Osteoblast (primary cell): ENCODE measurements at regions not wholly inside any gene's neighbourhood (a gene's known extent, or its start where the extent isn't known, plus 50 kb on each side); places are given as distances from the start of the nearest gene placed in this dataset.

ENCODE experiments used
- DNase-seq: peaks from one replicate; pipeline ENCODE4 v3.0.0; 2011; ENCODE audit warnings: low spot score, mixed read lengths; ENCODE audit not compliant: insufficient read length; ENCODE audit errors: missing footprints
- H2AFZ ChIP-seq: 2 replicates; pipeline ENCODE4 v1.6.0; 2011; ENCODE audit warnings: mild to moderate bottlenecking, low read length
- H3K27ac ChIP-seq: 2 replicates; pipeline ENCODE4 v1.5.1; 2011; ENCODE audit warnings: mild to moderate bottlenecking, low read depth, low read length, moderate library complexity
- H3K27me3 ChIP-seq: 2 replicates; pipeline ENCODE4 v1.6.0; 2012; ENCODE audit warnings: mild to moderate bottlenecking, control low read depth, inconsistent platforms, low read length, moderate library complexity; ENCODE audit not compliant: insufficient read depth
- H3K36me3 ChIP-seq: 2 replicates; pipeline ENCODE4 v1.5.1; 2011; ENCODE audit warnings: mild to moderate bottlenecking, low read length, control low read depth, moderate library complexity; ENCODE audit not compliant: insufficient read depth
- H3K4me1 ChIP-seq: 2 replicates; pipeline ENCODE4 v1.5.1; 2011; ENCODE audit warnings: mild to moderate bottlenecking, low read length, control low read depth, moderate library complexity; ENCODE audit not compliant: insufficient read depth
- H3K4me2 ChIP-seq: 2 replicates; pipeline ENCODE4 v1.6.0; 2011; ENCODE audit warnings: mild to moderate bottlenecking, low read length; ENCODE audit not compliant: insufficient read depth
- H3K4me3 ChIP-seq: fragments of 200-600 bp; sonication (generic); 3 replicates; pipeline ENCODE4 v1.5.1; 2012; ENCODE audit warnings: mild to moderate bottlenecking, low read length, inconsistent platforms; ENCODE audit not compliant: insufficient read depth
- H3K79me2 ChIP-seq: 2 replicates; pipeline ENCODE4 v1.6.0; 2012; ENCODE audit warnings: mild to moderate bottlenecking, low read length, control low read depth, inconsistent platforms; ENCODE audit not compliant: insufficient read depth
- H3K9me3 ChIP-seq: 2 replicates; pipeline ENCODE4 v1.5.1; 2011; ENCODE audit warnings: low read depth, low read length, control low read depth
- H4K20me1 ChIP-seq: 2 replicates; pipeline ENCODE4 v1.6.0; 2012; ENCODE audit warnings: mild to moderate bottlenecking, low read length, control low read depth; ENCODE audit not compliant: insufficient read depth
- CTCF ChIP-seq: IDR thresholded peaks from 2 replicates; pipeline ENCODE4 v1.5.1; 2011; ENCODE audit warnings: mild to moderate bottlenecking, low read depth, low read length, moderate library complexity; ENCODE audit errors: extremely low read depth

- Histone ChIP-seq H2AFZ (no peak overlapping the region), H3K27ac (no peak overlapping the region), H3K4me1 (no peaks in the 10 kb centered on the region), H3K4me3 (no peak overlapping the region), H3K36me3 (no peaks in the 10 kb centered on the region), H4K20me1 (no peaks in the 10 kb centered on the region), H3K9me3 (no peaks in the 10 kb centered on the region), H3K79me2 (no peaks in the 10 kb centered on the region), H3K4me2 (no peak overlapping the region), H3K27me3 (no peaks in the 10 kb centered on the region)
- no peak for DNase-seq
- no peak for TF ChIP-seq CTCF
Observed at GRCh38 chr18:38718365-38718901, 1152.8 kb upstream of the CELF4 start.

DNA sequence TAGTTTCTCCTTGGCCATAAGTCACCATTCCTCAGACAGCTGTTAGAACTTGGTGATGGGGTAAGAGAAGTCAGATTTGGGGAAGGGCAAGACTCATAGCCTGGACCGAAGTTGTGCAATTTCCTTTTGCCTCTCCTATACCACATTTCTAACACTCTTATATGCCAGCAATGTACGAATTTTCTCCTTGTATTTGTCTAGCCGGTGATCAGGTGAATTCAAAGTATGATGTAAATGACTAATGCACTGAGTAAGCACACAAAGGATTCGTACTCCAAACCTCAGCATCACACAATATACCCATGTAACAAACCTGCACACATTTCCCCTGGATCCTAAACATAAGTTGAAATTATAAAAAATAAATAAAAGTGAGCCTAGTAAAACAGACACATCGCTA is 1143.5 kb upstream of the CELF4 start:
- Histone ChIP-seq H4K20me1 (no peaks in the 10 kb centered on the region), H3K79me2 (no peaks in the 10 kb centered on the region), H3K36me3 (no peaks in the 10 kb centered on the region), H3K9me3 (no peaks in the 10 kb centered on the region), H3K4me2 (no peak overlapping the region), H3K27ac (no peak overlapping the region), H3K27me3 (no peaks in the 10 kb centered on the region), H3K4me3 (no peak overlapping the region), H3K4me1 (no peaks in the 10 kb centered on the region), H2AFZ (no peak overlapping the region)
- no peak for DNase-seq
- no peak for TF ChIP-seq CTCF

DNA sequence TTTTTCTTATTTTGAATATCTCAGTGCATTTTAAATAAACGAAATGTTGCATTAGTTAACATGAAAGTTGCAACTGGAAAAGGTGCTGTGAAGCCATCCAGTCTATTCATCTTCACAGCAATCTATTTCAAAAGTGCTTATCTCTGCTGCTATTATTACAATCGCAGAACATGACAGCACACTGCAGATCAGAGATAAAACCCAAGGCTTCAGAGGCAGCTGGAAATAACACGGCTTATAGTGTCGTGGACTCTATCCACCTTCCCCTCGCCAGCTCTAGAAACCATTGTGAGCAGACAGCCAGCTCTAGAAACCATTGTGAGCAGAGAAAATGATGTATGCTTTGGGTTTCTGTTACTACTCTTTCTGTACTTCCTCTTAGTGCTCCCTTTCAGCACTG is 1140.8 kb upstream of the CELF4 start:
- no peaks in the 10 kb centered on the region for H3K4me1 ChIP-seq
- H3K27me3 ChIP-seq: no peaks in the 10 kb centered on the region
- no peak overlapping the region for H3K27ac ChIP-seq
- no peaks in the 10 kb centered on the region for H3K9me3 ChIP-seq
- no peak overlapping the region for H3K4me2 ChIP-seq
- DNase-seq: no peak
- H4K20me1 ChIP-seq: no peaks in the 10 kb centered on the region
- no peak overlapping the region for H2AFZ ChIP-seq
- no peak for TF ChIP-seq CTCF
- H3K79me2 ChIP-seq: no peaks in the 10 kb centered on the region
- no peaks in the 10 kb centered on the region for H3K36me3 ChIP-seq
- no peak overlapping the region for H3K4me3 ChIP-seq

DNA sequence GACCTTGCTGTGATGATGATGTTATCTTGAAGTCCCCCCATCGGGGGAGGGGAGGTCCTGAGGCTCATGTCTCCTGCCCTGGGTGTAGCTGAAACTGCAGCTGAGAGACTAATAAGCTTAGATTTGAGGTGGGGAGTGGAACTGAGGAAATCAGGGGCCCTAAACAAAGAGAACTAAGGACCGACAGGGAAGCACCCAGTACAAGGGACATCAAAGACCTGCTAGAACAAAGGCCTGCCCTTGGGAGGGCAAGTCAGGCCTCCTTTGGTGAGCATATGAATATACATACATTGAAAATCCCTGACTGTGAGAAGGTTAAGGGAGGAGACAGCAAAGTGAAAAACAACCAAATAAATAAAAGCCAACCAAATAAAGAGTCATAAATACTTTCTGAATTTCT is 1132.5 kb upstream of the CELF4 start:
- Histone ChIP-seq H3K36me3 (no peaks in the 10 kb centered on the region), H2AFZ (no peak overlapping the region), H3K4me2 (no peak overlapping the region), H4K20me1 (no peaks in the 10 kb centered on the region), H3K27ac (no peak overlapping the region), H3K27me3 (no peaks in the 10 kb centered on the region), H3K4me3 (no peak overlapping the region), H3K79me2 (no peaks in the 10 kb centered on the region), H3K9me3 (no peaks in the 10 kb centered on the region), H3K4me1 (no peaks in the 10 kb centered on the region)
- DNase-seq: no peak
- TF ChIP-seq CTCF: no peak
